Transverse colon (tissue), 4 donors: ENCODE measurements at regions not wholly inside any gene's neighbourhood (a gene's known extent, or its start where the extent isn't known, plus 50 kb on each side); places are given as distances from the start of the nearest gene placed in this dataset.

Experiments
- POLR2AphosphoS5 ChIP-seq, 3 donors: sonication (generic); formaldehyde crosslinking; IDR thresholded peaks; one replicate each; pipeline ENCODE4 v1.6.1; 2016; ENCODE audit warnings: antibody characterized with exemption in 3 of 3
- TF ChIP-seq, protein P1 (sequence below), 5 experiments: fragments of 200-600 bp in 3 of 5; fragments of 450-650 bp in 2 of 5; sonication (generic) in 3 of 5; IDR thresholded peaks; 1 replicate in 2 of 5; 2 replicates in 3 of 5; pipeline ENCODE4 v1.5.1; 2016 to 2017; ENCODE audit warnings: antibody characterized with exemption in 5 of 5, inconsistent platforms in 3 of 5, mild to moderate bottlenecking in 2 of 5, moderate library complexity in 1 of 5

DNA sequence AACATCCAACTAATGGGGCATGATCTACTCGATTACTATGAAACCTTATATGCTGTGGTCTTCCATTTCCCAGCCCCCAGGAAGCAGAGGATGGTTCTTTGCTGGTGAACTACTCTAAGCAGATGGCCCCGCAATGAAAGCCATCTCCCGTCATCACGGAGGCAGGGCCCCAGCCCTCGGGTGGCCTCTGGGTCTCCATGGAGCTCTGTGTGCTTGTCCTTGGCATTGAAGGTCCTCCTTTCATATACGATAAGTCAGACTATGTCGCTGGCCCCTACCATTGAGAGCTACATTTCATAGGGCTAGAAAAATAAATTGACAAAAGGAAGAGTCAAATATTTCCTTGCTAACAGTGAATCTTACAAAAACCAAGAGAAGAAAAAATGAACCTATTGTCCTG is 416.8 kb downstream of the CMPK2 start:
- TF ChIP-seq, protein P1, sequence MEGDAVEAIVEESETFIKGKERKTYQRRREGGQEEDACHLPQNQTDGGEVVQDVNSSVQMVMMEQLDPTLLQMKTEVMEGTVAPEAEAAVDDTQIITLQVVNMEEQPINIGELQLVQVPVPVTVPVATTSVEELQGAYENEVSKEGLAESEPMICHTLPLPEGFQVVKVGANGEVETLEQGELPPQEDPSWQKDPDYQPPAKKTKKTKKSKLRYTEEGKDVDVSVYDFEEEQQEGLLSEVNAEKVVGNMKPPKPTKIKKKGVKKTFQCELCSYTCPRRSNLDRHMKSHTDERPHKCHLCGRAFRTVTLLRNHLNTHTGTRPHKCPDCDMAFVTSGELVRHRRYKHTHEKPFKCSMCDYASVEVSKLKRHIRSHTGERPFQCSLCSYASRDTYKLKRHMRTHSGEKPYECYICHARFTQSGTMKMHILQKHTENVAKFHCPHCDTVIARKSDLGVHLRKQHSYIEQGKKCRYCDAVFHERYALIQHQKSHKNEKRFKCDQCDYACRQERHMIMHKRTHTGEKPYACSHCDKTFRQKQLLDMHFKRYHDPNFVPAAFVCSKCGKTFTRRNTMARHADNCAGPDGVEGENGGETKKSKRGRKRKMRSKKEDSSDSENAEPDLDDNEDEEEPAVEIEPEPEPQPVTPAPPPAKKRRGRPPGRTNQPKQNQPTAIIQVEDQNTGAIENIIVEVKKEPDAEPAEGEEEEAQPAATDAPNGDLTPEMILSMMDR (IDR thresholded peaks at IDR 0.05), result no peak
- TF ChIP-seq POLR2AphosphoS5 (IDR thresholded peaks at IDR 0.05), result no peak
